HEK293T (cell line): ENCODE measurements at regions not wholly inside any gene's neighbourhood (a gene's known extent, or its start where the extent isn't known, plus 50 kb on each side); places are given as distances from the start of the nearest gene placed in this dataset.

Experiments used
- CTCF ChIA-PET: fragments of 350-600 bp; formaldehyde crosslinking; extraction: SDS; loops from one replicate; lab custom pipeline; 2021; ENCODE audit warnings: antibody characterized with exemption, inconsistent platforms; lab: Yijun Ruan, JAX
- POLR2A ChIA-PET: fragments of 350-600 bp; formaldehyde crosslinking; extraction: SDS; loops from one replicate; lab custom pipeline; 2020; ENCODE audit warnings: antibody characterized with exemption, inconsistent platforms; lab: Yijun Ruan, JAX
- DNase-seq: peaks from one replicate; pipeline ENCODE4 v3.0.0; 2012; ENCODE audit warnings: mixed read lengths; ENCODE audit errors: extremely low spot score
- ARNT ChIP-seq: fragments of 450-650 bp; IDR thresholded peaks from 2 replicates; pipeline ENCODE4 v1.6.1; 2017; ENCODE audit warnings: mild to moderate bottlenecking
- BHLHE40 ChIP-seq: fragments of 450-650 bp; IDR thresholded peaks from 2 replicates; pipeline ENCODE4 v1.6.1; 2016; ENCODE audit warnings: mild to moderate bottlenecking, moderate library complexity, borderline replicate concordance
- CTBP1 ChIP-seq: fragments of 450-650 bp; IDR thresholded peaks from 2 replicates; pipeline ENCODE4 v1.6.1; 2016; ENCODE audit warnings: borderline replicate concordance
- ELF4 ChIP-seq: fragments of 450-650 bp; IDR thresholded peaks from 2 replicates; pipeline ENCODE4 v1.6.1; 2017; ENCODE audit warnings: antibody characterized with exemption
- FOXA1 ChIP-seq: fragments of 450-650 bp; IDR thresholded peaks from 2 replicates; pipeline ENCODE4 v1.6.1; 2016; ENCODE audit warnings: mild to moderate bottlenecking
- FOXK2 ChIP-seq: fragments of 450-650 bp; IDR thresholded peaks from 2 replicates; pipeline ENCODE4 v1.6.1; 2016; ENCODE audit warnings: mild to moderate bottlenecking
- FOXM1 ChIP-seq: fragments of 450-650 bp; IDR thresholded peaks from 2 replicates; pipeline ENCODE4 v1.6.1; 2017; ENCODE audit warnings: mild to moderate bottlenecking, borderline replicate concordance
- HDGF ChIP-seq: fragments of 450-650 bp; IDR thresholded peaks from 2 replicates; pipeline ENCODE4 v1.6.1; 2017; ENCODE audit warnings: antibody characterized with exemption, borderline replicate concordance
- L3MBTL2 ChIP-seq: fragments of 450-650 bp; conservative IDR thresholded peaks from 2 replicates; pipeline ENCODE4 v1.6.1; 2016; ENCODE audit warnings: mild to moderate bottlenecking
- LEF1 ChIP-seq: fragments of 450-650 bp; IDR thresholded peaks from 2 replicates; pipeline ENCODE4 v1.6.1; 2017; ENCODE audit warnings: mild to moderate bottlenecking, borderline replicate concordance
- NFRKB ChIP-seq: fragments of 450-650 bp; IDR thresholded peaks from 2 replicates; pipeline ENCODE4 v1.6.1; 2016; ENCODE audit warnings: mild to moderate bottlenecking, moderate library complexity
- SP1 ChIP-seq: fragments of 450-650 bp; IDR thresholded peaks from 2 replicates; pipeline ENCODE4 v1.6.1; 2017
- SUZ12 ChIP-seq: fragments of 450-650 bp; IDR thresholded peaks from 2 replicates; pipeline ENCODE4 v1.6.1; 2016; ENCODE audit warnings: mild to moderate bottlenecking
- TARDBP ChIP-seq: fragments of 450-650 bp; IDR thresholded peaks from 2 replicates; pipeline ENCODE4 v1.6.1; 2016
- ZNF384 ChIP-seq: fragments of 450-650 bp; IDR thresholded peaks from 2 replicates; pipeline ENCODE4 v1.6.1; 2016
- TF ChIP-seq, protein P1 (sequence below): fragments of 450-650 bp; IDR thresholded peaks from 2 replicates; pipeline ENCODE4 v1.6.1; 2016

DNA sequence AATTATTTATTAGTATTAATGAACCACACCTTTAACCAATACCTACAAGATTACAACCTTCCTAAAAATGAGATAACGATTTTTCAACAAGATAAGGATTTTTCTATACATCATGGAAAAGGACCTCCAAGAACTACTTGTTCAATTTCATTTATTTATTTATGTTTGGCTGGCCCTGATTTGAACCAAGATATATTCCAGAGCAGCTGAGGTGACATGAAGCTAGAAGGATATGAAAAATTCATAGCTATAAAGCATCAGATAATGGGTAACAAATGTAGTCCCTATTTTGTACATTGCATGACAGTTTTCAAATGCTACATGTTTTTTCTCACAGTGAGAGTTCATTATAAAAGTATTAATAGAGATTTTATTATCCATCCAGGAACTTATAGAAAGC lies 798.5 kb upstream of the ARRDC3 start:
- ChIA-PET CTCF (no interaction called here), POLR2A (no interaction called here)
- TF ChIP-seq FOXM1, result no peak
- TF ChIP-seq BHLHE40, result no peak
- no peak for TF ChIP-seq SP1
- TF ChIP-seq HDGF, result no peak
- TF ChIP-seq FOXA1, result no peak
- no peak for TF ChIP-seq ELF4
- no peak for TF ChIP-seq L3MBTL2
- TF ChIP-seq SUZ12, result no peak
- TF ChIP-seq ARNT, result no peak
- no peak for TF ChIP-seq NFRKB
- no peak for TF ChIP-seq LEF1
- TF ChIP-seq CTBP1, result no peak
- no peak for TF ChIP-seq FOXK2
- TF ChIP-seq, protein P1, sequence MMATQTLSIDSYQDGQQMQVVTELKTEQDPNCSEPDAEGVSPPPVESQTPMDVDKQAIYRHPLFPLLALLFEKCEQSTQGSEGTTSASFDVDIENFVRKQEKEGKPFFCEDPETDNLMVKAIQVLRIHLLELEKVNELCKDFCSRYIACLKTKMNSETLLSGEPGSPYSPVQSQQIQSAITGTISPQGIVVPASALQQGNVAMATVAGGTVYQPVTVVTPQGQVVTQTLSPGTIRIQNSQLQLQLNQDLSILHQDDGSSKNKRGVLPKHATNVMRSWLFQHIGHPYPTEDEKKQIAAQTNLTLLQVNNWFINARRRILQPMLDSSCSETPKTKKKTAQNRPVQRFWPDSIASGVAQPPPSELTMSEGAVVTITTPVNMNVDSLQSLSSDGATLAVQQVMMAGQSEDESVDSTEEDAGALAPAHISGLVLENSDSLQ, result no peak
- no peak for TF ChIP-seq ZNF384
- no peak for TF ChIP-seq TARDBP
- DNase-seq, result no peak

DNA sequence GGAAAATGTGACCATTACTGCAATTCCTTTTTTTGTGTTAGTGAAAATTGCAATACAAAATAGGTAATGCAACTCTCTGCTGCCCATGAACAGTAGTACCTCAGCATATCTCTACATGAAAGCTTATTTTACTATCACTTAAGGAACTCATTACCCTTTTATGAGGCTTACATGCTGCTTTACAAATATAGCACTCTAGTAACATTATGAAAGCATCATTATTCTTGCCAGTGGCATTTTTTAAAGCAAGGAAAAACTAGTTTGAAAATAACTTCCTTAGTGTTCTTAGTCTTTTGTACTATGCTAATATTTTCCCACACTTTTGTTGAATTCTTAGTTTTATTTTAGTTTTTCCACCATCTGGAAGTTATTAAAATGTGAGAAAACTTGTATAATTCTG lies 797.3 kb upstream of the ARRDC3 start:
- POLR2A ChIA-PET, result no interaction called here

GRCh38 chr5:92179651-92180050 lies 796.5 kb upstream of the ARRDC3 start:
- ChIA-PET CTCF (no interaction called here), POLR2A (no interaction called here)
- no peak for DNase-seq
- no peak for TF ChIP-seq LEF1
- no peak for TF ChIP-seq TARDBP
- no peak for TF ChIP-seq NFRKB
- TF ChIP-seq BHLHE40, result no peak
- TF ChIP-seq HDGF, result no peak
- TF ChIP-seq FOXA1, result no peak
- TF ChIP-seq ARNT, result no peak
- no peak for TF ChIP-seq FOXM1
- TF ChIP-seq SP1, result no peak
- no peak for TF ChIP-seq FOXK2
- TF ChIP-seq, protein P1, result no peak
- TF ChIP-seq SUZ12, result no peak
- TF ChIP-seq ZNF384, result no peak
- no peak for TF ChIP-seq ELF4
- no peak for TF ChIP-seq L3MBTL2
- TF ChIP-seq CTBP1, result no peak

More for the DNA sequence above, 797.3 kb upstream of the ARRDC3 start:
- no peak for TF ChIP-seq FOXA1
- TF ChIP-seq, protein P1, result peak; percentile 41; the same call in 1 of the 2 replicates
- CTCF ChIA-PET, result no interaction called here
- peak; percentile 5 for DNase-seq

- TF ChIP-seq FOXK2, result no peak
- TF ChIP-seq LEF1, result no peak
- no peak for TF ChIP-seq HDGF
- no peak for TF ChIP-seq FOXA1
- TF ChIP-seq ARNT, result no peak
- TF ChIP-seq SUZ12, result no peak
- no peak for TF ChIP-seq L3MBTL2
- TF ChIP-seq BHLHE40, result no peak
- TF ChIP-seq SP1, result no peak
- no peak for TF ChIP-seq NFRKB
- TF ChIP-seq ZNF384, result no peak
- TF ChIP-seq, protein P1, result no peak
- TF ChIP-seq FOXM1, result no peak
- no peak for TF ChIP-seq TARDBP
- no peak for TF ChIP-seq ELF4
- no peak for TF ChIP-seq CTBP1
- DNase-seq, result no peak
- ChIA-PET CTCF (no interaction called here), POLR2A (no interaction called here)
These were observed 794.9 kb upstream of the ARRDC3 start for GRCh38 chr5:92177926-92178487.

DNA sequence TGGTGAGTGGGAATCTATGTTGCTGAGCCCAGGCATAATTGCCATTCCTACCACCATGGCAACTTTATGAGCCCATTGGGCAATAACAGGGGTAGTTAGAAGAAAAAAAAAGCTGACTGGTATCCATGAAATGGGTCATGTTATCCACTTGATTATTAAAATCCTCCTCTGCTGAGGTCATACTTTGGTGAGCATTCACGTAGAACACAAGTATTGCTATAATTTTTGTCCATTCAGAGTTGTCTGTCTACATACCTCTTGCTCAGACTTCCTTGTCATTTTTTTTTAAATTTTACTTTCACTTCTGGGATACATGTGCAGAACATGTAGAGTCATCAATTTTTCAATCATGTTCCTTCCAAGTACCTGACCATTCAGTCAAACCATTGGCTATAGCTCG lies 780.8 kb upstream of the ARRDC3 start:
- CTCF ChIA-PET, result no interaction called here

GRCh38 chr5:92147798-92148197 lies 764.7 kb upstream of the ARRDC3 start:
- DNase-seq, result no peak
- TF ChIP-seq NFRKB, result no peak
- no peak for TF ChIP-seq ZNF384
- no peak for TF ChIP-seq FOXK2
- no peak for TF ChIP-seq FOXM1
- no peak for TF ChIP-seq FOXA1
- TF ChIP-seq SP1, result no peak
- TF ChIP-seq CTBP1, result no peak
- no peak for TF ChIP-seq ARNT
- TF ChIP-seq BHLHE40, result no peak
- no peak for TF ChIP-seq LEF1
- TF ChIP-seq SUZ12, result no peak
- TF ChIP-seq, protein P1, result no peak
- TF ChIP-seq HDGF, result no peak
- no peak for TF ChIP-seq L3MBTL2
- no peak for TF ChIP-seq TARDBP
- no peak for TF ChIP-seq ELF4
- POLR2A ChIA-PET, result no interaction called here
- CTCF ChIA-PET, result no interaction called here

More for the DNA sequence above, 780.8 kb upstream of the ARRDC3 start:
- POLR2A ChIA-PET, result no interaction called here
- TF ChIP-seq BHLHE40 (no peak), FOXK2 (no peak), LEF1 (no peak)
- DNase-seq, result no peak
